Kidney glomerular epithelial cell (primary cell): ENCODE measurements at regions not wholly inside any gene's neighbourhood (a gene's known extent, or its start where the extent isn't known, plus 50 kb on each side); places are given as distances from the start of the nearest gene placed in this dataset.
"Not testable (repeated sequence)": the region's sequence is repeated elsewhere in the genome, so short reads cannot be mapped to it uniquely, and the experiment has no call there.

Source experiments
- DNase-seq: peaks from one replicate; lab custom pipeline; 2025; lab: John Stamatoyannopoulos, UW

- DNase-seq = no peak
Observed at GRCh38 chr7:91355695-91356435, 91.6 kb downstream of the FZD1 start.

GRCh38 chr7:91356915-91357314 lies 92.7 kb downstream of the FZD1 start:
- DNase-seq = no peak

- peak; percentile 14 for DNase-seq
Observed at GRCh38 chr7:91357379-91357778, 93.1 kb downstream of the FZD1 start.

- DNase-seq = no peak
Observed at GRCh38 chr7:91357901-91358300, 93.7 kb downstream of the FZD1 start.

GRCh38 chr7:91358303-91358702 lies 94.1 kb downstream of the FZD1 start:
- DNase-seq = no peak

GRCh38 chr7:91365097-91365496 lies 100.9 kb downstream of the FZD1 start:
- DNase-seq = not testable (repeated sequence)

GRCh38 chr7:91366091-91366490 lies 101.9 kb downstream of the FZD1 start:
- DNase-seq = no peak

GRCh38 chr7:91367812-91368578 lies 103.8 kb downstream of the FZD1 start:
- DNase-seq = no peak

GRCh38 chr7:91372323-91372722 lies 108.1 kb downstream of the FZD1 start:
- DNase-seq = no peak

- no peak for DNase-seq
Observed at GRCh38 chr7:91373111-91373800, 109.0 kb downstream of the FZD1 start.

GRCh38 chr7:91374321-91374989 lies 110.2 kb downstream of the FZD1 start:
- DNase-seq = peak; percentile 13

GRCh38 chr7:91375378-91375777 lies 111.1 kb downstream of the FZD1 start:
- no peak for DNase-seq

- DNase-seq = no peak
Observed at GRCh38 chr7:91378131-91378530, 113.9 kb downstream of the FZD1 start.

GRCh38 chr7:91379236-91379635 lies 115.0 kb downstream of the FZD1 start:
- no peak for DNase-seq

GRCh38 chr7:91379991-91380390 lies 115.8 kb downstream of the FZD1 start:
- no peak for DNase-seq

- no peak for DNase-seq
Observed at GRCh38 chr7:91383053-91383904, 119.0 kb downstream of the FZD1 start.

- no peak for DNase-seq
Observed at GRCh38 chr7:91383905-91384274, 119.7 kb downstream of the FZD1 start.

GRCh38 chr7:91394757-91395156 lies 130.5 kb downstream of the FZD1 start:
- not testable (repeated sequence) for DNase-seq

GRCh38 chr7:91395313-91395712 lies 131.1 kb downstream of the FZD1 start:
- not testable (repeated sequence) for DNase-seq

- peak; percentile 55 for DNase-seq
Observed at GRCh38 chr7:91397096-91397495, 132.9 kb downstream of the FZD1 start.

GRCh38 chr7:91397612-91398011 lies 133.4 kb downstream of the FZD1 start:
- no peak for DNase-seq
